ENCODE measurements at regions not wholly inside any gene's neighbourhood (a gene's known extent, or its start where the extent isn't known, plus 50 kb on each side); places are given as distances from the start of the nearest gene placed in this dataset.
"Not testable (repeated sequence)": the region's sequence is repeated elsewhere in the genome, so short reads cannot be mapped to it uniquely, and the experiment has no call there.

- H3K4me1 ChIP-seq (ENCODE audit: control insufficient read depth, extremely low read depth, insufficient read depth, low read length); CTCF ChIA-PET; BruUV-seq (replicated peaks); POLR2A ChIA-PET; H2AFZ ChIP-seq (ENCODE audit: low read depth, low read length); H3K4me3 ChIP-seq (replicated peaks in 1 of 3; ENCODE audit: insufficient read depth in 1 of 3, low read depth in 1 of 3, low read length in 3 of 3); DNase-seq (ENCODE audit: low read depth, low spot score); H3K27ac ChIP-seq (ENCODE audit: insufficient read depth, low read depth, low read length); H3K79me2 ChIP-seq (ENCODE audit: control insufficient read depth, insufficient read depth, low read length); FAIRE-seq; H4K20me1 ChIP-seq (replicated peaks; ENCODE audit: control insufficient read depth, extremely low read depth, insufficient read depth, low read length); H3K9me3 ChIP-seq (replicated peaks; ENCODE audit: control insufficient read depth, insufficient read depth, low read length); H3K27me3 ChIP-seq (ENCODE audit: control insufficient read depth in 2 of 2, insufficient read depth in 2 of 2, low read length in 2 of 2); intact Hi-C loops (cut with micrococcal nuclease); H3K9me1 ChIP-seq (replicated peaks; ENCODE audit: control insufficient read depth, extremely low read depth, insufficient read depth, low read length); H3K9ac ChIP-seq (replicated peaks; ENCODE audit: extremely low read depth, insufficient read depth, low read length); H3K36me3 ChIP-seq (ENCODE audit: control insufficient read depth in 2 of 2, extremely low read depth in 1 of 2, insufficient read depth in 2 of 2, low read length in 2 of 2); dilution Hi-C loops (cut with MboI; ENCODE audit: extremely low pct_ligation_motif_present, low sequenced_read_pairs); H3K4me2 ChIP-seq (ENCODE audit: insufficient read depth, low read length): not testable (repeated sequence)
Observed at GRCh38 chr3:5383486-5384263, 196.2 kb downstream of the EDEM1 start.

- dilution Hi-C loops (cut with MboI; ENCODE audit: extremely low pct_ligation_motif_present, low sequenced_read_pairs) (no loop called here), intact Hi-C loops (cut with micrococcal nuclease) (no loop called here)
- TF ChIP-seq MYC (IDR thresholded peaks at IDR 0.05; ENCODE audit: low read depth, low read length) (no peak), CTCF (IDR thresholded peaks at IDR 0.05; ENCODE audit: extremely low read depth in 1 of 2, insufficient read depth in 1 of 2, low read depth in 1 of 2, low read length in 2 of 2) (no peak), EZH2 (IDR thresholded peaks at IDR 0.05; ENCODE audit: borderline replicate concordance, low read depth, low read length, severe bottlenecking) (no peak), POLR2AphosphoS5 (IDR thresholded peaks at IDR 0.05; ENCODE audit: insufficient read depth, low read depth, low read length) (no peak), MAX (IDR thresholded peaks at IDR 0.05; ENCODE audit: insufficient read depth, insufficient read length) (no peak), JUN (IDR thresholded peaks at IDR 0.05; ENCODE audit: borderline replicate concordance, insufficient read depth, insufficient read length, low read depth) (no peak), POLR2A (IDR thresholded peaks at IDR 0.05; ENCODE audit: low read depth, low read length) (no peak), FOS (IDR thresholded peaks at IDR 0.05; ENCODE audit: borderline replicate concordance, insufficient read depth, low read length) (no peak), GATA2 (IDR thresholded peaks at IDR 0.05; ENCODE audit: insufficient read depth, insufficient read length, low read depth, low read length) (no peak)
- FAIRE-seq: no peak
- no peaks in the 10 kb centered on the region for H3K4me1 ChIP-seq (ENCODE audit: control insufficient read depth, extremely low read depth, insufficient read depth, low read length)
- H3K79me2 ChIP-seq (ENCODE audit: control insufficient read depth, insufficient read depth, low read length): no peaks in the 10 kb centered on the region
- ChIA-PET CTCF (no interaction called here), POLR2A (no interaction called here)
- no peaks in the 10 kb centered on the region for H3K9me3 ChIP-seq (replicated peaks; ENCODE audit: control insufficient read depth, insufficient read depth, low read length)
- H3K27me3 ChIP-seq (ENCODE audit: control insufficient read depth in 2 of 2, insufficient read depth in 2 of 2, low read length in 2 of 2): no peaks in the 10 kb centered on the region
- no TSS peak for BruUV-seq (replicated peaks)
- no peak overlapping the region for H3K4me2 ChIP-seq (ENCODE audit: insufficient read depth, low read length)
- no peak overlapping the region for H3K4me3 ChIP-seq (replicated peaks in 1 of 3; ENCODE audit: insufficient read depth in 1 of 3, low read depth in 1 of 3, low read length in 3 of 3)
- H2AFZ ChIP-seq (ENCODE audit: low read depth, low read length): no peak overlapping the region
- no peaks in the 10 kb centered on the region for H3K36me3 ChIP-seq (ENCODE audit: control insufficient read depth in 2 of 2, extremely low read depth in 1 of 2, insufficient read depth in 2 of 2, low read length in 2 of 2)
- no peak overlapping the region for H3K27ac ChIP-seq (ENCODE audit: insufficient read depth, low read depth, low read length)
- H3K9me1 ChIP-seq (replicated peaks; ENCODE audit: control insufficient read depth, extremely low read depth, insufficient read depth, low read length): no peaks in the 10 kb centered on the region
- no peak overlapping the region for H3K9ac ChIP-seq (replicated peaks; ENCODE audit: extremely low read depth, insufficient read depth, low read length)
- H4K20me1 ChIP-seq (replicated peaks; ENCODE audit: control insufficient read depth, extremely low read depth, insufficient read depth, low read length): no peaks in the 10 kb centered on the region
- DNase-seq (ENCODE audit: low read depth, low spot score): no peak
Observed at GRCh38 chr3:5384557-5385236, 197.2 kb downstream of the EDEM1 start.

Data from endothelial cell of umbilical vein (primary cell).